ENCODE measurements at regions not wholly inside any gene's neighbourhood (a gene's known extent, or its start where the extent isn't known, plus 50 kb on each side); places are given as distances from the start of the nearest gene placed in this dataset.

GRCh38 chr2:225289659-225290058, 109.9 kb upstream of the NYAP2 start:
- TF ChIP-seq CTCF (IDR thresholded peaks at IDR 0.05) (no peak), ZFX (IDR thresholded peaks at IDR 0.05; ENCODE audit: borderline replicate concordance) (no peak)

Data from 22Rv1 (cell line).